WTC11 (cell line): ENCODE measurements at regions not wholly inside any gene's neighbourhood (a gene's known extent, or its start where the extent isn't known, plus 50 kb on each side); places are given as distances from the start of the nearest gene placed in this dataset.

Source experiments
- CTCF ChIP-seq: fragments of 200-600 bp; IDR thresholded peaks from 2 replicates; pipeline ENCODE4 v1.8.0; 2022; ENCODE audit warnings: antibody characterized with exemption
- ELF4 ChIP-seq: sonication (generic); formaldehyde crosslinking; IDR thresholded peaks from 2 replicates; pipeline ENCODE4 v1.8.1; 2022; ENCODE audit warnings: low read depth, mild to moderate bottlenecking, moderate library complexity, missing genetic modification reagents
- ESRRA ChIP-seq: sonication (generic); formaldehyde crosslinking; IDR thresholded peaks from 2 replicates; pipeline ENCODE4 v1.8.1; 2022; ENCODE audit warnings: mild to moderate bottlenecking, missing genetic modification reagents, borderline replicate concordance
- HMGA2 ChIP-seq: fragments of 250-450 bp; sonication (Bioruptor Pico); IDR thresholded peaks from 2 replicates; pipeline ENCODE4 v1.4.0; 2021; ENCODE audit warnings: mild to moderate bottlenecking, moderate library complexity
- MAX ChIP-seq: sonication (generic); formaldehyde crosslinking; IDR thresholded peaks from 2 replicates; pipeline ENCODE4 v1.8.0; 2022; ENCODE audit warnings: mild to moderate bottlenecking, missing genetic modification reagents
- NR2C2 ChIP-seq: sonication (generic); formaldehyde crosslinking; IDR thresholded peaks from 2 replicates; pipeline ENCODE4 v1.8.0; 2022; ENCODE audit warnings: mild to moderate bottlenecking, missing genetic modification reagents
- TCF7 ChIP-seq: sonication (generic); formaldehyde crosslinking; IDR thresholded peaks from 2 replicates; pipeline ENCODE4 v1.8.0; 2022; ENCODE audit warnings: mild to moderate bottlenecking, low read depth, missing genetic modification reagents, moderate library complexity
- TEAD4 ChIP-seq: sonication (generic); formaldehyde crosslinking; IDR thresholded peaks from 2 replicates; pipeline ENCODE4 v1.8.0; 2022; ENCODE audit warnings: mild to moderate bottlenecking, missing genetic modification reagents
- TP53 ChIP-seq: sonication (generic); formaldehyde crosslinking; IDR thresholded peaks from 2 replicates; pipeline ENCODE4 v1.8.1; 2023; ENCODE audit warnings: mild to moderate bottlenecking, missing genetic modification reagents
- ZNF121 ChIP-seq: sonication (generic); formaldehyde crosslinking; IDR thresholded peaks from 2 replicates; pipeline ENCODE4 v1.8.0; 2023; ENCODE audit warnings: missing genetic modification reagents

- TF ChIP-seq NR2C2 (no peak), CTCF (no peak), HMGA2 (no peak), ELF4 (CRISPR knock-in tag) (no peak), TCF7 (CRISPR knock-in tag) (no peak), TP53 (CRISPR knock-in tag) (no peak), MAX (CRISPR knock-in tag) (no peak), TEAD4 (CRISPR knock-in tag) (no peak), ZNF121 (CRISPR knock-in tag) (no peak), ESRRA (CRISPR knock-in tag) (no peak)
Measured at GRCh38 chr6:112934433-112935327, 587.5 kb downstream of the RFPL4B start.
